Lower leg skin (tissue), 3 donors: ENCODE measurements at regions not wholly inside any gene's neighbourhood (a gene's known extent, or its start where the extent isn't known, plus 50 kb on each side); places are given as distances from the start of the nearest gene placed in this dataset.

ENCODE experiments used
- CTCF ChIP-seq, 3 donors: fragments of 450-650 bp; IDR thresholded peaks; one replicate each; pipeline ENCODE4 v1.5.1; 2016; ENCODE audit warnings: antibody characterized with exemption in 3 of 3, mild to moderate bottlenecking in 3 of 3, moderate library complexity in 2 of 3
- POLR2A ChIP-seq, 2 donors: fragments of 450-650 bp; IDR thresholded peaks; one replicate each; pipeline ENCODE4 v1.6.1; 2016 to 2017; ENCODE audit warnings: antibody characterized with exemption in 2 of 2, mild to moderate bottlenecking in 1 of 2, moderate library complexity in 1 of 2

- TF ChIP-seq CTCF (IDR thresholded peaks at IDR 0.05) (no peak), POLR2A (IDR thresholded peaks at IDR 0.05) (no peak)
Observed at GRCh38 chr16:22726868-22727267, 87.1 kb upstream of the HS3ST2 start.
